HCT116 (cell line): ENCODE measurements at regions not wholly inside any gene's neighbourhood (a gene's known extent, or its start where the extent isn't known, plus 50 kb on each side); places are given as distances from the start of the nearest gene placed in this dataset.
A peak's percentile ranks its signal among the peaks of the same experiment; 100 is the strongest.

Source experiments
- ATAC-seq: fragments of 200-7000 bp; cut with Tn5 transposase; 2 replicates; pipeline ENCODE4 v1.9.1; 2020; ENCODE audit warnings: mild to moderate bottlenecking, moderate library complexity
- BruUV-seq: library from RNA; stranded (reverse); fragments of 400-500 nt; replicated peaks from 2 replicates; lab custom pipeline; 2021; lab: Mats Ljungman, UMichigan
- CTCF ChIA-PET: fragments of 300-600 bp; sonication (Branson Sonifier 250); formaldehyde crosslinking; loops from one replicate; lab custom pipeline; 2021; ENCODE audit warnings: antibody characterized with exemption; lab: Charles Lee
- POLR2A ChIA-PET: fragments of 300-600, 350-600 bp; sonication (Branson Sonifier 250); formaldehyde crosslinking; loops from one replicate; lab custom pipeline; 2021; ENCODE audit warnings: antibody characterized with exemption; lab: Charles Lee
- RAD21 ChIA-PET, 2 experiments: fragments of 300-600 bp; sonication (Branson Sonifier 250); formaldehyde crosslinking; loops; one replicate each; lab custom pipeline; 2023; ENCODE audit warnings: low total read pairs in 2 of 2; ENCODE audit not compliant: uncharacterized antibody in 2 of 2, unreplicated experiment in 2 of 2, low non-redundant PET in 1 of 2; lab: Charles Lee
- DNase-seq: peaks from one replicate; pipeline ENCODE4 v3.0.0-alpha.2; 2010; ENCODE audit warnings: low read depth, low spot score
- H2AFZ ChIP-seq: fragments of 200-600 bp; shearing (Covaris generic), sonication (generic); 2 replicates; pipeline ENCODE4 v1.6.1; 2017; ENCODE audit warnings: low read depth, mixed run types, mixed read lengths, antibody characterized with exemption, low read length; ENCODE audit not compliant: poor library complexity, severe bottlenecking
- H3K27ac ChIP-seq: 2 replicates; pipeline ENCODE4 v1.5.1; 2012; ENCODE audit warnings: low read depth, low read length
- H3K27me3 ChIP-seq: fragments of 200-600 bp; sonication (generic); 2 replicates; pipeline ENCODE4 v1.6.1; 2016; ENCODE audit warnings: mixed run types, low read length, mixed read lengths; ENCODE audit not compliant: insufficient read depth
- H3K36me3 ChIP-seq, 2 experiments: fragments of 200-500 bp in 1 of 2; fragments of 200-600 bp in 1 of 2; sonication (Bioruptor generic) in 1 of 2; sonication (generic) in 1 of 2; 2 replicates each; pipeline versions ENCODE4 v1.5.1 to v1.6.1; 2014 to 2016; ENCODE audit warnings: low read length in 2 of 2, inconsistent platforms in 1 of 2, mixed read lengths in 1 of 2, mixed run types in 1 of 2; ENCODE audit not compliant: insufficient read depth in 2 of 2, control insufficient read depth in 1 of 2
- H3K4me1 ChIP-seq, 2 experiments: fragments of 200-600 bp in 1 of 2; sonication (generic) in 1 of 2; 2 replicates each; pipeline versions ENCODE4 v1.5.1 to v1.6.1; 2012 to 2017; ENCODE audit warnings: low read length in 2 of 2, inconsistent platforms in 1 of 2, mild to moderate bottlenecking in 1 of 2, mixed read lengths in 1 of 2, mixed run types in 1 of 2, moderate library complexity in 1 of 2; ENCODE audit not compliant: insufficient read depth in 2 of 2, control insufficient read depth in 1 of 2
- H3K4me2 ChIP-seq: fragments of 200-600 bp; sonication (generic); 2 replicates; pipeline ENCODE4 v1.6.1; 2017; ENCODE audit warnings: mixed run types, low read length, mixed read lengths
- H3K4me3 ChIP-seq, 2 experiments: fragments of 200-600 bp in 1 of 2; sonication (generic) in 1 of 2; replicated peaks in 1 of 2; 2 replicates each; pipeline ENCODE4 v1.5.1; 2011 to 2016; ENCODE audit warnings: low read length in 2 of 2, control low read depth in 1 of 2, low read depth in 1 of 2, mild to moderate bottlenecking in 1 of 2, mixed read lengths in 1 of 2, mixed run types in 1 of 2
- H3K79me2 ChIP-seq: fragments of 200-600 bp; sonication (generic); 2 replicates; pipeline ENCODE4 v1.6.1; 2017; ENCODE audit warnings: mild to moderate bottlenecking, mixed run types, low read length, moderate library complexity, mixed read lengths; ENCODE audit not compliant: insufficient read depth
- H3K9ac ChIP-seq: fragments of 200-600 bp; sonication (generic); 2 replicates; pipeline ENCODE4 v1.6.1; 2016; ENCODE audit warnings: low read length, mixed read lengths
- H3K9me2 ChIP-seq: fragments of 200-600 bp; sonication (generic), shearing (Covaris generic); 2 replicates; pipeline ENCODE4 v1.6.1; 2017; ENCODE audit warnings: mixed run types, mild to moderate bottlenecking, moderate library complexity; ENCODE audit not compliant: insufficient read depth
- H3K9me3 ChIP-seq, 2 experiments: fragments of 200-500 bp in 1 of 2; fragments of 200-600 bp in 1 of 2; sonication (Bioruptor generic) in 1 of 2; sonication (generic) in 1 of 2; 2 replicates each; pipeline ENCODE4 v1.6.1; 2014 to 2017; ENCODE audit warnings: low read length in 2 of 2, mixed read lengths in 2 of 2, inconsistent platforms in 1 of 2, low read depth in 1 of 2, mild to moderate bottlenecking in 1 of 2, mixed run types in 1 of 2, moderate library complexity in 1 of 2; ENCODE audit not compliant: control insufficient read depth in 1 of 2, insufficient read depth in 1 of 2
- H4K20me1 ChIP-seq: fragments of 200-600 bp; sonication (generic), shearing (Covaris generic); 2 replicates; pipeline ENCODE4 v1.6.1; 2017; ENCODE audit warnings: mixed run types, mild to moderate bottlenecking, moderate library complexity; ENCODE audit not compliant: insufficient read depth
- EZH2phosphoT487 ChIP-seq: fragments of 200-600 bp; IDR thresholded peaks from 2 replicates; pipeline ENCODE4 v1.6.1; 2018; ENCODE audit warnings: antibody characterized with exemption, borderline replicate concordance
- FOSL1 ChIP-seq: IDR thresholded peaks from 2 replicates; pipeline ENCODE4 v1.6.1; 2012; ENCODE audit warnings: low read depth
- SP1 ChIP-seq: IDR thresholded peaks from 2 replicates; pipeline ENCODE4 v1.6.1; 2012; ENCODE audit warnings: low read depth
- SRF ChIP-seq: IDR thresholded peaks from 2 replicates; pipeline ENCODE4 v1.6.1; 2012; ENCODE audit warnings: low read depth
- intact Hi-C: fragments of 100-400 bp; cut with micrococcal nuclease; formaldehyde crosslinking; loops from 2 replicates; pipeline ENCODE4 v1.10.0; 2022
- TF ChIP-seq, protein P1 (sequence below): IDR thresholded peaks from 2 replicates; pipeline ENCODE4 v1.6.1; 2012
- TF ChIP-seq, protein P2 (sequence below), 3 experiments: fragments of 200-600 bp in 1 of 3; sonication (generic) in 1 of 3; IDR thresholded peaks in 2 of 3; conservative IDR thresholded peaks in 1 of 3; 2 replicates each; pipeline ENCODE4 v1.5.1; 2012 to 2017; ENCODE audit warnings: low read depth in 2 of 3, low read length in 2 of 3, antibody characterized with exemption in 1 of 3, borderline replicate concordance in 1 of 3, control low read depth in 1 of 3, mild to moderate bottlenecking in 1 of 3, mixed read lengths in 1 of 3, mixed run types in 1 of 3, moderate library complexity in 1 of 3; ENCODE audit not compliant: insufficient read depth in 1 of 3

DNA sequence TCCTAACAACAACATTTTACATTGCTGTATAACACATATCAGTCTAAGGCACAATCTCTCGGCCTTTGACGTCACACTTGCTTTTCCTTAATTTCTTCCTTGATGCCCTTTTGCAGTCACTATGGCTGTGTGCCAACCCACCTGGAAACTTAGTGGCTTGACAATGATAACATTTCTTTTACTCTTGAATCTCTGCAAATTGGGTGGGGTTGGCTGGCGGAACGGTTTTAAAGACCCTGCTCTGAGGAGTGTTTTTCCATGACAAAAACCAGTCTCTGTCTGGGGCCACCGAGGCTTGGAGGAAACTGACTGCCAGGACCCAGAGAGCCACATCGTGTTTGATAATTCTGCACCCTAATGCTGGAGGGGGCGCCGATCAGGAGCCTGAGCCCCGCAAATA, 115.6 kb downstream of the KLF13 start:
- no peak overlapping the region for H3K4me2 ChIP-seq
- POLR2A ChIA-PET = no interaction called here
- H3K79me2 ChIP-seq = no peaks in the 10 kb centered on the region
- no peak overlapping the region for H3K9ac ChIP-seq
- H2AFZ ChIP-seq = no peak overlapping the region
- H3K27ac ChIP-seq = no peak overlapping the region
- intact Hi-C loops = loop anchor here (5.0 kb wide), 1 partner anchor 530 kb away; no protein-coding TSS in a partner anchor
- no peak overlapping the region for H3K4me3 ChIP-seq
- RAD21 ChIA-PET = interaction anchor here in 1 of 2 experiments (0.9 kb wide), 1 partner anchor 46 kb away, joined by 3 read pairs; no protein-coding TSS in a partner anchor
- H4K20me1 ChIP-seq = no peaks in the 10 kb centered on the region
- H3K36me3 ChIP-seq = no peaks in the 10 kb centered on the region
- no peak for DNase-seq
- H3K9me2 ChIP-seq = no peaks in the 10 kb centered on the region
- TF ChIP-seq SRF = no peak
- no peak for TF ChIP-seq EZH2phosphoT487
- no peak for TF ChIP-seq FOSL1
- TF ChIP-seq, protein P1, sequence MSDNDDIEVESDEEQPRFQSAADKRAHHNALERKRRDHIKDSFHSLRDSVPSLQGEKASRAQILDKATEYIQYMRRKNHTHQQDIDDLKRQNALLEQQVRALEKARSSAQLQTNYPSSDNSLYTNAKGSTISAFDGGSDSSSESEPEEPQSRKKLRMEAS = no peak
- H3K9me3 ChIP-seq = no peaks in the 10 kb centered on the region
- no peak for ATAC-seq
- H3K27me3 ChIP-seq = no peaks in the 10 kb centered on the region
- CTCF ChIA-PET = interaction anchor here (1.3 kb wide), 1 partner anchor 535 kb away, joined by 3 read pairs; no protein-coding TSS in a partner anchor
- peaks cover 4 to 12% of the 10 kb centered on the region in 2 experiments; a peak in 3 of 4 replicates for H3K4me1 ChIP-seq
- no TSS peak for BruUV-seq

DNA sequence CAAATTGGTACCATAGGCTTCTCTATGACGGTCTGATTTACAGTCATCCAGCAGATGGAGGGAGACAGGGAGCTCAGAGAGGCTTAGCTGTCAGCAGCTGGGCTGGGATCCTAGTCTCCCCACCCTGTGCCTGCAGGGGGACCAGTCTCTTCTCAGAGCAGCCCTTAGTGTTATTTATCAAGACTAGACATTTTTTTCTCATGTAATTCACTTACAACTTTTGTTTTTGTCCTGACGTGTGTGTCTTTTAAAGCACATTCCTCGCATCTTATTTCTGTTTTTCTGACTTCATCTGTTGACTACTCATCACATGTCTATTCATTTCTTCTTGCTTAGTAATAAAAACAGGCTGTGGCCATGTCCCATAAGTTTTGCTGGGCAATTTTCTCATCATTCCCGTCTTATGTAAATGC, 116.1 kb downstream of the KLF13 start:
- Histone ChIP-seq H2AFZ (peak overlapping the region; percentile 29), H3K9me2 (no peaks in the 10 kb centered on the region), H3K4me2 (no peak overlapping the region), H3K4me1 (peaks cover 4 to 12% of the 10 kb centered on the region in 2 experiments; a peak in 3 of 4 replicates), H3K9ac (no peak overlapping the region), H3K27ac (no peak overlapping the region), H3K27me3 (no peaks in the 10 kb centered on the region), H3K36me3 (no peaks in the 10 kb centered on the region), H4K20me1 (no peaks in the 10 kb centered on the region), H3K4me3 (no peak overlapping the region), H3K79me2 (no peaks in the 10 kb centered on the region), H3K9me3 (no peaks in the 10 kb centered on the region)
- DNase-seq (no peak), ATAC-seq (peak; percentile 70)
- intact Hi-C loops = loop anchor here (5.0 kb wide), 1 partner anchor 530 kb away; no protein-coding TSS in a partner anchor
- TF ChIP-seq SP1 = no peak
- TF ChIP-seq, protein P2, sequence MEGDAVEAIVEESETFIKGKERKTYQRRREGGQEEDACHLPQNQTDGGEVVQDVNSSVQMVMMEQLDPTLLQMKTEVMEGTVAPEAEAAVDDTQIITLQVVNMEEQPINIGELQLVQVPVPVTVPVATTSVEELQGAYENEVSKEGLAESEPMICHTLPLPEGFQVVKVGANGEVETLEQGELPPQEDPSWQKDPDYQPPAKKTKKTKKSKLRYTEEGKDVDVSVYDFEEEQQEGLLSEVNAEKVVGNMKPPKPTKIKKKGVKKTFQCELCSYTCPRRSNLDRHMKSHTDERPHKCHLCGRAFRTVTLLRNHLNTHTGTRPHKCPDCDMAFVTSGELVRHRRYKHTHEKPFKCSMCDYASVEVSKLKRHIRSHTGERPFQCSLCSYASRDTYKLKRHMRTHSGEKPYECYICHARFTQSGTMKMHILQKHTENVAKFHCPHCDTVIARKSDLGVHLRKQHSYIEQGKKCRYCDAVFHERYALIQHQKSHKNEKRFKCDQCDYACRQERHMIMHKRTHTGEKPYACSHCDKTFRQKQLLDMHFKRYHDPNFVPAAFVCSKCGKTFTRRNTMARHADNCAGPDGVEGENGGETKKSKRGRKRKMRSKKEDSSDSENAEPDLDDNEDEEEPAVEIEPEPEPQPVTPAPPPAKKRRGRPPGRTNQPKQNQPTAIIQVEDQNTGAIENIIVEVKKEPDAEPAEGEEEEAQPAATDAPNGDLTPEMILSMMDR (IDR thresholded peaks at IDR 0.05 in 2 of 3, conservative IDR thresholded peaks at IDR 0.05 in 1 of 3; ENCODE audit: borderline replicate concordance in 1 of 3, insufficient read depth in 1 of 3, low read depth in 2 of 3, low read length in 2 of 3) = 0 out of 6 replicates have a peak, but pooled peaks of 1 of the 3 experiments have one; percentile 9
- ChIA-PET RAD21 (no interaction called here), CTCF (interaction anchor here (1.0 to 1.3 kb wide), 2 partner anchors 46 to 535 kb away, joined by 3 to 4 read pairs; no protein-coding TSS in a partner anchor), POLR2A (no interaction called here)
- no TSS peak for BruUV-seq
